H1 (cell line): ENCODE measurements at regions not wholly inside any gene's neighbourhood (a gene's known extent, or its start where the extent isn't known, plus 50 kb on each side); places are given as distances from the start of the nearest gene placed in this dataset.

ENCODE experiments used
- BACH1 ChIP-seq: IDR thresholded peaks from 2 replicates; pipeline ENCODE4 v1.6.1; 2012; ENCODE audit warnings: low read length, improper control_type of control experiment
- BRCA1 ChIP-seq: IDR thresholded peaks from 2 replicates; pipeline ENCODE4 v1.6.1; 2012; ENCODE audit warnings: low read depth, low read length, improper control_type of control experiment
- CREB1 ChIP-seq: IDR thresholded peaks from 2 replicates; pipeline ENCODE4 v1.6.1; 2012; ENCODE audit warnings: inconsistent platforms
- TAF1 ChIP-seq: IDR thresholded peaks from 2 replicates; pipeline ENCODE4 v1.6.1; 2011; ENCODE audit warnings: mild to moderate bottlenecking, low read depth, low read length

DNA sequence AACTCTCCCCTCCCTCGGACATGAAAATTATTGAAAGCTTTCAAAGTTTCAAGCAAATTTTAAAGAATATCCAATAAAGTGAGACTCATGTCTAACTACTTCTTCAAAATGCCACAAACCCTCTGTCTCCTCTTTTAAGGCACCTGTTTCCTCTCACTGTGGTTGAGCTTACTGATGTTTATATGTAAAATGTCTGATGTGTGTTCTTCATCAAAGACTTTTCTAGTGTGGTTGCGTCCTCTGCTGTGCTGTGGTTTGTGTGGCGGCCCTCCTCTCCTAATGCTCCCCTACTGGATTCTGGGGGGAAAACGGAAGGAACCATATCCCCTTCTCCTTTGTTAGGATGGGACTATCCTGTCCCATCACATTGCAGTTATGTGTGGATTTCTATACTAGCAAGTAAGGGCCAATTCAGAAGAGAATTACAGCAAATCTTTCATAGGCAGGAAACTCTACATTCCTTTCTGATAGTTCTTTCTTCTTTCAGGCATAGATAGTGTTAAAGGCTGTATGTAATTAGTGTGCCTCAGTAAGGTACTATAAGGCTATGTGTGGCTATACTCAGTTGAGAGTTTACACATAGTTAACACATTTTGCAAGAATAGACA lies 221.0 kb upstream of the GPRIN3 start (continued):
- no peak for TF ChIP-seq TAF1
- TF ChIP-seq BRCA1, result no peak
- TF ChIP-seq CREB1, result no peak
- no peak for TF ChIP-seq BACH1
